ENCODE measurements at regions not wholly inside any gene's neighbourhood (a gene's known extent, or its start where the extent isn't known, plus 50 kb on each side); places are given as distances from the start of the nearest gene placed in this dataset.

DNA sequence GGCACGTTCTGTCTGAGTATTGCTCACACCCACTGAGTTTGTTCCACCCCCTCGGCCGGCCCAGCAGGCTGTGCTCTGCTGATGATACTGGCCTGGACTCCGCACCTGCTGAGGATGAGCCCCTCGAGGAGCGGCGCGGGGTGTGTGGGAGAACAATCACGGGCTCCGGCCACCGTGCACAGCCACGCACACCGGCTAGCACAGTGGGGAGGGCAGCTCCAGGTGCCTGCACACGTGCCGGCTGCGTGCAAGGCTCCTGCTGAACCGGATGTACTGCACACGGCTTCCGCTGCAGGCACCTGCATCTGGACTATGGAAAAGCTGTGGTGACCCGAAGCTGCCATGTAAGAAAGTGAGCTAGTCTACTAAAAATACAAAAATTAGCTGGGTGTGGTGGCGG, 485.2 kb upstream of the CDH9 start:
- DNase-seq (ENCODE audit: low read depth), result no peak
- no peak overlapping the region for H3K4me3 ChIP-seq (ENCODE audit: low read depth, low read length)
- no peak for TF ChIP-seq POLR2A (IDR thresholded peaks at IDR 0.05; ENCODE audit: extremely low read depth, insufficient read length)
- TF ChIP-seq MYC (IDR thresholded peaks at IDR 0.05; ENCODE audit: low read depth, low read length), result no peak
- TF ChIP-seq CTCF (IDR thresholded peaks at IDR 0.05; ENCODE audit: low read depth, low read length), result no peak
- TF ChIP-seq MAX (IDR thresholded peaks at IDR 0.05; ENCODE audit: low read depth, low read length), result no peak

DNA sequence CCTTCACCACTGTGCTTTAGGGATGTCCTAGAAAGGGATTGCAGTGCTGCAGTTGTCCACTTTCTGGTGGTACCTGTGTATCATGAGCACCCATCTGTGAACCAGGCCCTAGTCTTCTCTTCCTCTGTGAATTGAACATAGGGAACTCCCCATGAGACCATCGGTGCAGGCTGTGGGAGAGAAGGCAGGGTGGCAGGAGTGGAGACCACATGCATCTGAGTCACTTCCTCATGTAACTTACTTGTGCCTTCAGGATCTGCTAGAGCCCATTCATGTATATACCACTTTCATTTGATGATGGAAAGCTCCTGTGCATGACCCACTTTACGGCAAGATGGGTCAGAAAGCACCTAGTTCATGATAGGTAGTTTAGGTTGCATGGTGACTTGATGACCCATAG, 478.1 kb upstream of the CDH9 start:
- peak; percentile 70 for DNase-seq (ENCODE audit: low read depth)
- no peak overlapping the region for H3K4me3 ChIP-seq (ENCODE audit: low read depth, low read length)
- TF ChIP-seq CTCF (IDR thresholded peaks at IDR 0.05; ENCODE audit: low read depth, low read length) (no peak), POLR2A (IDR thresholded peaks at IDR 0.05; ENCODE audit: extremely low read depth, insufficient read length) (no peak), MAX (IDR thresholded peaks at IDR 0.05; ENCODE audit: low read depth, low read length) (peak; percentile 74), MYC (IDR thresholded peaks at IDR 0.05; ENCODE audit: low read depth, low read length) (no peak; the same call in 1 of the 2 replicates)

GRCh38 chr5:27511061-27511460, 472.7 kb upstream of the CDH9 start:
- DNase-seq (ENCODE audit: low read depth), result no peak

DNA sequence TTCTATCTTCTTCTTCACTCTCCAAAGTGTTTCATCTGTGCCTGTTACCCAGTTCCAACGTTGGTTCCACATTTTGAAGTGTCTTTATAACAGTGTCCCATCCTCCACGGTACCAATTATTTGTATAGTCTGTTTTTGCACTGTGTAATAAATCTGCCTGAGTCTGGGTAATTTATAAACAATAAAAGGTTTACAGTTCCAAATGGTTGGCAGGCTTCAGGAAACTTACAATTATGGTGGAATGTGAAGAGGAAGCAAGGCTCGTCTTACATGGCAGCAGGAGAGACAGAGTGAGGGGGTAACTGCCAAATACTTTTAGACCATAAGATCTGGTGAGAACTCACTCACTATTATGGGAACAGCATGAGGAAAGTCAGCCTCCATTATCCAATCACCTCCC, 465.4 kb upstream of the CDH9 start:
- DNase-seq (ENCODE audit: low read depth), result no peak
- TF ChIP-seq MYC (IDR thresholded peaks at IDR 0.05; ENCODE audit: low read depth, low read length) (no peak), CTCF (IDR thresholded peaks at IDR 0.05; ENCODE audit: low read depth, low read length) (no peak), POLR2A (IDR thresholded peaks at IDR 0.05; ENCODE audit: extremely low read depth, insufficient read length) (no peak), MAX (IDR thresholded peaks at IDR 0.05; ENCODE audit: low read depth, low read length) (no peak)

More at GRCh38 chr5:27511061-27511460, 472.7 kb upstream of the CDH9 start:
- TF ChIP-seq MYC (IDR thresholded peaks at IDR 0.05; ENCODE audit: low read depth, low read length) (no peak), CTCF (IDR thresholded peaks at IDR 0.05; ENCODE audit: low read depth, low read length) (no peak), POLR2A (IDR thresholded peaks at IDR 0.05; ENCODE audit: extremely low read depth, insufficient read length) (no peak), MAX (IDR thresholded peaks at IDR 0.05; ENCODE audit: low read depth, low read length) (no peak)
- no peak overlapping the region for H3K4me3 ChIP-seq (ENCODE audit: low read depth, low read length)

GRCh38 chr5:27502236-27502635, 463.9 kb upstream of the CDH9 start:
- H3K4me3 ChIP-seq (ENCODE audit: low read depth, low read length), result no peak overlapping the region
- TF ChIP-seq POLR2A (IDR thresholded peaks at IDR 0.05; ENCODE audit: extremely low read depth, insufficient read length) (no peak), MAX (IDR thresholded peaks at IDR 0.05; ENCODE audit: low read depth, low read length) (no peak), CTCF (IDR thresholded peaks at IDR 0.05; ENCODE audit: low read depth, low read length) (no peak), MYC (IDR thresholded peaks at IDR 0.05; ENCODE audit: low read depth, low read length) (no peak)

More for the DNA sequence above, 465.4 kb upstream of the CDH9 start:
- no peak overlapping the region for H3K4me3 ChIP-seq (ENCODE audit: low read depth, low read length)

GRCh38 chr5:27497491-27497890, 459.1 kb upstream of the CDH9 start:
- DNase-seq (ENCODE audit: low read depth), result no peak
- TF ChIP-seq MYC (IDR thresholded peaks at IDR 0.05; ENCODE audit: low read depth, low read length) (no peak), MAX (IDR thresholded peaks at IDR 0.05; ENCODE audit: low read depth, low read length) (no peak), POLR2A (IDR thresholded peaks at IDR 0.05; ENCODE audit: extremely low read depth, insufficient read length) (no peak), CTCF (IDR thresholded peaks at IDR 0.05; ENCODE audit: low read depth, low read length) (no peak)
- no peak overlapping the region for H3K4me3 ChIP-seq (ENCODE audit: low read depth, low read length)

More at GRCh38 chr5:27502236-27502635, 463.9 kb upstream of the CDH9 start:
- DNase-seq (ENCODE audit: low read depth), result no peak
